Activated naive CD8-positive, alpha-beta T cell (primary cell): ENCODE measurements at regions not wholly inside any gene's neighbourhood (a gene's known extent, or its start where the extent isn't known, plus 50 kb on each side); places are given as distances from the start of the nearest gene placed in this dataset.
"Not testable (repeated sequence)": the region's sequence is repeated elsewhere in the genome, so short reads cannot be mapped to it uniquely, and the experiment has no call there.

Experiments used
- H3K27ac Mint-ChIP-seq: one replicate; pipeline ENCODE4 v1.8.0; 2021; ENCODE audit warnings: mixed read lengths
- H3K27me3 Mint-ChIP-seq: one replicate; pipeline ENCODE4 v1.8.0; 2021; ENCODE audit warnings: mixed read lengths
- H3K36me3 Mint-ChIP-seq: one replicate; pipeline ENCODE4 v1.8.0; 2021; ENCODE audit warnings: mixed read lengths
- H3K4me1 Mint-ChIP-seq: one replicate; pipeline ENCODE4 v1.8.0; 2021; ENCODE audit warnings: low read depth, mixed read lengths
- H3K4me3 Mint-ChIP-seq: one replicate; pipeline ENCODE4 v1.8.0; 2021; ENCODE audit warnings: mild to moderate bottlenecking, mixed read lengths
- H3K9me3 Mint-ChIP-seq: one replicate; pipeline ENCODE4 v1.8.0; 2021; ENCODE audit warnings: low read depth, mixed read lengths

DNA sequence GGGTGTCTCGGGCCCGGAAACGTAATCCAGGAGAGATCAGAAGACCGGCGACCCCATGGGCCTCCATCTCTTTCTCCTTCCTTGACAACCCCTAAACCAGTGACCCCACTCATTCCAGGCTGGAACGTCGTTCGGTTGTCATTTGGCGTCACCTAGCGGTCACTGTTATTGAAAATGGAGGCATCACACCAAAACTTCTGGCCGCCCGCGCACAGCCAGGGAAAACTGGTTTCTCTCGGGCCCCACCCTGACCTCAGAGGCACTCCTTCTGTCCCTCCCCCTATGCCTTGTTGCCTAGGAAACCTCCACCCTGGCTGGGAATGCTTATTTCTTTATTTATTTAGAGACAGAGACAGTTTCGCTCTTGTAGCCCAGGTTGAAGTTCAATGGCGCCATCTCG, 2327.3 kb upstream of the TPTE start:
- H3K27ac Mint-ChIP-seq, H3K4me1 Mint-ChIP-seq, H3K36me3 Mint-ChIP-seq, H3K9me3 Mint-ChIP-seq, H3K27me3 Mint-ChIP-seq, H3K4me3 Mint-ChIP-seq: not testable (repeated sequence)

DNA sequence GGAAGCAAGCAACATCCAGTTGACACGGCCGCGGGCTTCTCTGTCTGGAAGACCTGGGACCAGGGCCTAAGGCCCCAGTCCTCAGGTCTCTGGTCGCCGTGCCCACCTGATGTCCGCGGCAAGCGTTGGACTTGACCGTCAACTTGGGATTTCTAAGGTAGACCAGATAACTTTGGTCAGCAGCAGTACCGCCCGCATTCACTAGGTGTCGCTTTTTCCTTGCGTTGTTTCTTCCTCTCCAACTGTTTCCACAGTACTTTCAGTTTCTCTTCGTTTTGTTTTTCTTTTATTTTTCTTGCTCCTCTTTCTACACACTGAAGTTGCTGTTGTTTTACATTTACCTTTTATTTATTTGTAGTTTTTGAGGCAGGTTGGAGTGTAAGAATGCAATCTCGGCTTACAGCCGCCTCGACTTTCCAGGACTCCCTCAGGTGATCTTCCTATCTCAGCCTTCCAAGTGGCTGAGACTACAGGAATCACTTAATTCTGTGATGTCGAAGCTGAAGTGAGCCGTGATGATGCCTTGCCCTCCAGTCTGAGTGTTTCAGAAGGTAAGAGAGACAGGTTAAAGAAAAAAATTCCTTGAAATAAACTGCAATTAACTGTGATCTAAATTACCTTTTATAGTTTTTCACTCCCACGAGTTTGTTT, 2323.9 kb upstream of the TPTE start:
- H3K4me3 Mint-ChIP-seq: not testable (repeated sequence)

DNA sequence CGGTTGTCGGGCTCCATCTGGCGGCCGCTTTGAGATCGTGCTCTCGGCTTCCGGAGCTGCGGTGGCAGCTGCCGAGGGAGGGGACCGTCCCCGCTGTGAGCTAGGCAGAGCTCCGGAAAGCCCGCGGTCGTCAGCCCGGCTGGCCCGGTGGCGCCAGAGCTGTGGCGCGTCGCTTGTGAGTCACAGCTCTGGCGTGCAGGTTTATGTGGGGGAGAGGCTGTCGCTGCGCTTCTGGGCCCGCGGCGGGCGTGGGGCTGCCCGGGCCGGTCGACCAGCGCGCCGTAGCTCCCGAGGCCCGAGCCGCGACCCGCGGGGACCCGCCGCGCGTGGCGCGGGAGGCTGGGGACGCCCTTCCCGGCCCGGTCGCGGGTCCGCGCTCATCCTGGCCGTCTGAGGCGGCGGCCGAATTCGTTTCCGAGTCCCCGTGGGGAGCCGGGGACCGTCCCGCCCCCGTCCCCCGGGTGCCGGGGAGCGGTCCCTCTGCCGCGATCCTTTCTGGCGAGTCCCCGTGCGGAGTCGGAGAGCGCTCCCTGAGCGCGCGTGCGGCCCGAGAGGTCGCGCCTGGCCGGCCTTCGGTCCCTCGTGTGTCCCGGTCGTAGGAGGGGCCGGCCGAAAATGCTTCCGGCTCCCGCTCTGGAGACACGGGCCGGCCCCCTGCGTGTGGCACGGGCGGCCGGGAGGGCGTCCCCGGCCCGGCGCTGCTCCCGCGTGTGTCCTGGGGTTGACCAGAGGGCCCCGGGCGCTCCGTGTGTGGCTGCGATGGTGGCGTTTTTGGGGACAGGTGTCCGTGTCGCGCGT, 2316.1 kb upstream of the TPTE start:
- not testable (repeated sequence) for H3K36me3 Mint-ChIP-seq, H3K27ac Mint-ChIP-seq, H3K27me3 Mint-ChIP-seq, H3K9me3 Mint-ChIP-seq, H3K4me3 Mint-ChIP-seq, H3K4me1 Mint-ChIP-seq

More for the DNA sequence above, 2323.9 kb upstream of the TPTE start:
- H3K4me1 Mint-ChIP-seq, H3K36me3 Mint-ChIP-seq, H3K9me3 Mint-ChIP-seq, H3K27ac Mint-ChIP-seq, H3K27me3 Mint-ChIP-seq: not testable (repeated sequence)

- H3K36me3 Mint-ChIP-seq, H3K4me1 Mint-ChIP-seq, H3K27ac Mint-ChIP-seq, H3K27me3 Mint-ChIP-seq, H3K4me3 Mint-ChIP-seq, H3K9me3 Mint-ChIP-seq: not testable (repeated sequence)
These were observed 2315.5 kb upstream of the TPTE start for GRCh38 chr21:8205892-8206188.

- not testable (repeated sequence) for H3K36me3 Mint-ChIP-seq, H3K27ac Mint-ChIP-seq, H3K27me3 Mint-ChIP-seq, H3K4me1 Mint-ChIP-seq, H3K4me3 Mint-ChIP-seq, H3K9me3 Mint-ChIP-seq
These were observed 2308.3 kb upstream of the TPTE start for GRCh38 chr21:8212986-8213550.

- not testable (repeated sequence) for H3K27me3 Mint-ChIP-seq, H3K4me1 Mint-ChIP-seq, H3K9me3 Mint-ChIP-seq, H3K27ac Mint-ChIP-seq, H3K36me3 Mint-ChIP-seq, H3K4me3 Mint-ChIP-seq
These were observed 2306.8 kb upstream of the TPTE start for GRCh38 chr21:8214539-8214938.

DNA sequence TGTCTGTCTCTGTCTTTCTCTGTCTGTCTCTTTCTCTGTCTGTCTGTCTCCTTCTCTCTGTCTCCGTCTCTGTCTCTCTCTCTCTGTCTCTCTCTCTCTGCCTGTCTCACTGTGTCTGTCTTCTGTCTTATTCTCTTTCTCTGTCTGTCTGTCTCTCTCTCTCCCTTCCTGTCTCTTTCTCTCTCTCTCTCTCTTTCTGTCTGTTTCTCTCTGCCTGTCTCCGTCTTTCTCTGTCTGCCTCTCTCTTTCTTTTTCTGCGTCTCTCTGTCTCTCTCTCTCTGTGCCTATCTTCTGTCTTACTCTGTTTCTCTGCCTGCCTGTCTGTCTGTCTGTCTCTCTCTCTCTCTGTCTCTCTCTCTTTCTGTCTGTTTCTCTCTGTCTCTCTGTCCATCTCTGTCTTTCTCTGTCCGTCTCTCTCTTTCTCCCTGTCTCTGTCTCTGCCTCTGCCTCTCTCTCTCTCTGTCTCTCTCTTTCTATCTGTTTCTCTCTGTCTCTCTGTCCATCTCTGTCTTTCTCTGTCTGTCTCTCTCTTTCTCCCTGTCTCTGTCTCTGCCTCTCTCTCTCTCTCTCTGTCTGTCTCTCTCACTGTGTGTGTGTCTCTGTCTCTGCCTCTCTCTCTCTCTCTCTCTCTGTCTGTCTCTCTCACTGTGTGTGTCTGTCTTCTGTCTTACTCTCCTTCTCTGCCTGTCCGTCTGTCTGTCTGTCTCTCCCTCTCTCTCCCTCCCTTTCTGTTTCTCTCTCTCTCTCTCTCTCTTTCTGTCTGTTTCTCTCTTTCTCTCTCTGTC, 2291.8 kb upstream of the TPTE start:
- not testable (repeated sequence) for H3K9me3 Mint-ChIP-seq, H3K4me3 Mint-ChIP-seq, H3K36me3 Mint-ChIP-seq, H3K27ac Mint-ChIP-seq, H3K27me3 Mint-ChIP-seq, H3K4me1 Mint-ChIP-seq

GRCh38 chr21:8231252-8231651, 2290.1 kb upstream of the TPTE start:
- H3K27ac Mint-ChIP-seq, H3K4me3 Mint-ChIP-seq, H3K4me1 Mint-ChIP-seq, H3K27me3 Mint-ChIP-seq, H3K36me3 Mint-ChIP-seq, H3K9me3 Mint-ChIP-seq: not testable (repeated sequence)

DNA sequence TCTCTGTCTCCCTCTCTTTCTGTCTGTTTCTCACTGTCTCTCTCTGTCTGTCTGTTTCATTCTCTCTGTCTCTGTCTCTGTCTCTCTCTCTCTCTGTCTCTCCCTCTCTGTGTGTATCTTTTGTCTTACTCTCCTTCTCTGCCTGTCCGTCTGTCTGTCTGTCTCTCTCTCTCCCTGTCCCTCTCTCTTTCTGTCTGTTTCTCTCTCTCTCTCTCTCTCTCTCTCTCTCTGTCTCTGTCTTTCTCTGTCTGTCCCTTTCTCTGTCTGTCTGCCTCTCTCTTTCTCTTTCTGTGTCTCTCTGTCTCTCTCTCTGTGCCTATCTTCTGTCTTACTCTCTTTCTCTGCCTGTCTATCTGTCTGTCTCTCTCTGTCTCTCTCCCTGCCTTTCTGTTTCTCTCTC, 2288.4 kb upstream of the TPTE start:
- peak overlapping the region; percentile 46 for H3K27ac Mint-ChIP-seq
- H3K36me3 Mint-ChIP-seq, H3K4me3 Mint-ChIP-seq, H3K9me3 Mint-ChIP-seq, H3K27me3 Mint-ChIP-seq, H3K4me1 Mint-ChIP-seq: not testable (repeated sequence)

DNA sequence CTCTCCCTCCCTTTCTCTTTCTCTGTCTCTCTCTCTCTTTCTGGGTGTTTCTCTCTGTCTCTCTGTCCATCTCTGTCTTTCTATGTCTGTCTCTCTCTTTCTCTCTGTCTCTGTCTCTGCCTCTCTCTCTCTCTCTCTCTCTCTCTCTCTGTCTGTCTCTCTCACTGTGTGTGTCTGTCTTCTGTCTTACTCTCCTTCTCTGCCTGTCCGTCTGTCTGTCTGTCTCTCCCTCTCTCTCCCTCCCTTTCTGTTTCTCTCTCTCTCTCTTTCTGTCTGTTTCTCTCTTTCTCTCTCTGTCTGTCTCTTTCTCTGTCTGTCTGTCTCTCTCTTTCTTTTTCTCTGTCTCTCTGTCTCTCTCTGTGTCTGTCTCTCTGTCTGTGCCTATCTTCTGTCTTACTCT, 2287.3 kb upstream of the TPTE start:
- H3K4me1 Mint-ChIP-seq, H3K9me3 Mint-ChIP-seq, H3K36me3 Mint-ChIP-seq, H3K27ac Mint-ChIP-seq, H3K27me3 Mint-ChIP-seq, H3K4me3 Mint-ChIP-seq: not testable (repeated sequence)

DNA sequence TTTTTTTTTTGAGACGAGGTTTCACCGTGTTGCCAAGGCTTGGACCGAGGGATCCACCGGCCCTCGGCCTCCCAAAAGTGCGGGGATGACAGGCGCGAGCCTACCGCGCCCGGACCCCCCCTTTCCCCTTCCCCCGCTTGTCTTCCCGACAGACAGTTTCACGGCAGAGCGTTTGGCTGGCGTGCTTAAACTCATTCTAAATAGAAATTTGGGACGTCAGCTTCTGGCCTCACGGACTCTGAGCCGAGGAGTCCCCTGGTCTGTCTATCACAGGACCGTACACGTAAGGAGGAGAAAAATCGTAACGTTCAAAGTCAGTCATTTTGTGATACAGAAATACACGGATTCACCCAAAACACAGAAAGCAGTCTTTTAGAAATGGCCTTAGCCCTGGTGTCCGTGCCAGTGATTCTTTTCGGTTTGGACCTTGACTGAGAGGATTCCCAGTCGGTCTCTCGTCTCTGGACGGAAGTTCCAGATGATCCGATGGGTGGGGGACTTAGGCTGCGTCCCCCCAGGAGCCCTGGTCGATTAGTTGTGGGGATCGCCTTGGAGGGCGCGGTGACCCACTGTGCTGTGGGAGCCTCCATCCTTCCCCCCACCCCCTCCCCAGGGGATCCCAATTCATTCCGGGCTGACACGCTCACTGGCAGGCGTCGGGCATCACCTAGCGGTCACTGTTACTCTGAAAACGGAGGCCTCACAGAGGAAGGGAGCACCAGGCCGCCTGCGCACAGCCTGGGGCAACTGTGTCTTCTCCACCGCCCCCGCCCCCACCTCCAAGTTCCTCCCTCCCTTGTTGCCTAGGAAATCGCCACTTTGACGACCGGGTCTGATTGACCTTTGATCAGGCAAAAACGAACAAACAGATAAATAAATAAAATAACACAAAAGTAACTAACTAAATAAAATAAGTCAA, 2276.4 kb upstream of the TPTE start:
- H3K4me3 Mint-ChIP-seq, H3K36me3 Mint-ChIP-seq, H3K27ac Mint-ChIP-seq, H3K4me1 Mint-ChIP-seq, H3K9me3 Mint-ChIP-seq, H3K27me3 Mint-ChIP-seq: not testable (repeated sequence)

DNA sequence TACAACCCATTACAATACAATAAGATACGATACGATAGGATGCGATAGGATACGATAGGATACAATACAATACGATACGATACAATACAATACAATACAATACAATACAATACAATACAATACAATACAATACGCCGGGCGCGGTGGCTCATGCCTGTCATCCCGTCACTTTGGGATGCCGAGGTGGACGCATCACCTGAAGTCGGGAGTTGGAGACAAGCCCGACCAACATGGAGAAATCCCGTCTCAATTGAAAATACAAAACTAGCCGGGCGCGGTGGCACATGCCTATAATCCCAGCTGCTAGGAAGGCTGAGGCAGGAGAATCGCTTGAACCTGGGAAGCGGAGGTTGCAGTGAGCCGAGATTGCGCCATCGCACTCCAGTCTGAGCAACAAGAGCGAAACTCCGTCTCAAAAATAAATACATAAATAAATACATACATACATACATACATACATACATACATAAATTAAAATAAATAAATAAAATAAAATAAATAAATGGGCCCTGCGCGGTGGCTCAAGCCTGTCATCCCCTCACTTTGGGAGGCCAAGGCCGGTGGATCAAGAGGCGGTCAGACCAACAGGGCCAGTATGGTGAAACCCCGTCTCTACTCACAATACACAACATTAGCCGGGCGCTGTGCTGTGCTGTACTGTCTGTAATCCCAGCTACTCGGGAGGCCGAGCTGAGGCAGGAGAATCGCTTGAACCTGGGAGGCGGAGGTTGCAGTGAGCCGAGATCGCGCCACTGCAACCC, 2275.6 kb upstream of the TPTE start:
- not testable (repeated sequence) for H3K27ac Mint-ChIP-seq, H3K4me3 Mint-ChIP-seq, H3K4me1 Mint-ChIP-seq, H3K36me3 Mint-ChIP-seq, H3K27me3 Mint-ChIP-seq, H3K9me3 Mint-ChIP-seq

GRCh38 chr21:8251701-8252100, 2269.7 kb upstream of the TPTE start:
- not testable (repeated sequence) for H3K4me3 Mint-ChIP-seq, H3K27ac Mint-ChIP-seq, H3K27me3 Mint-ChIP-seq, H3K9me3 Mint-ChIP-seq, H3K4me1 Mint-ChIP-seq, H3K36me3 Mint-ChIP-seq

DNA sequence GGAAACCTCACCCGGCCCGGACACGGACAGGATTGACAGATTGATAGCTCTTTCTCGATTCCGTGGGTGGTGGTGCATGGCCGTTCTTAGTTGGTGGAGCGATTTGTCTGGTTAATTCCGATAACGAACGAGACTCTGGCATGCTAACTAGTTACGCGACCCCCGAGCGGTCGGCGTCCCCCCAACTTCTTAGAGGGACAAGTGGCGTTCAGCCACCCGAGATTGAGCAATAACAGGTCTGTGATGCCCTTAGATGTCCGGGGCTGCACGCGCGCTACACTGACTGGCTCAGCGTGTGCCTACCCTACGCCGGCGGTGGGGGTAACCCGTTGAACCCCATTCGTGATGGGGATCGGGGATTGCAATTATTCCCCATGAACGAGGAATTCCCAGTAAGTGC, 2266.3 kb upstream of the TPTE start:
- H3K4me1 Mint-ChIP-seq, H3K4me3 Mint-ChIP-seq, H3K27ac Mint-ChIP-seq, H3K9me3 Mint-ChIP-seq, H3K27me3 Mint-ChIP-seq, H3K36me3 Mint-ChIP-seq: not testable (repeated sequence)
